CD14-positive monocyte (primary cell): ENCODE measurements at regions not wholly inside any gene's neighbourhood (a gene's known extent, or its start where the extent isn't known, plus 50 kb on each side); places are given as distances from the start of the nearest gene placed in this dataset.

Experiments used
- DNase-seq, 3 donors: peaks; one replicate each; pipeline ENCODE4 v3.0.0-alpha.2; 2011 to 2022
- H2AFZ ChIP-seq: 2 replicates; pipeline ENCODE4 v1.6.0; 2012; ENCODE audit warnings: mild to moderate bottlenecking, low read depth, low read length, inconsistent platforms; ENCODE audit not compliant: insufficient read depth, poor library complexity, severe bottlenecking
- H3K27ac ChIP-seq, 2 donors: 1 replicate in 1 of 2; 2 replicates in 1 of 2; pipeline ENCODE4 v1.5.1; 2012 to 2013; ENCODE audit warnings: low read length in 2 of 2, control low read depth in 1 of 2, inconsistent platforms in 1 of 2, low read depth in 1 of 2, mild to moderate bottlenecking in 1 of 2
- H3K27me3 ChIP-seq, 2 donors: one replicate each; pipeline versions ENCODE4 v1.6.0 to v1.6.1; 2011 to 2013; ENCODE audit warnings: low read length in 2 of 2; ENCODE audit not compliant: control insufficient read depth in 2 of 2, insufficient read depth in 2 of 2
- H3K36me3 ChIP-seq, 2 donors: replicated peaks in 1 of 2; 1 replicate in 1 of 2; 2 replicates in 1 of 2; pipeline versions ENCODE4 v1.5.1 to v1.6.1; 2012 to 2013; ENCODE audit warnings: low read length in 2 of 2, control low read depth in 1 of 2, inconsistent platforms in 1 of 2, mild to moderate bottlenecking in 1 of 2; ENCODE audit not compliant: insufficient read depth in 2 of 2, control insufficient read depth in 1 of 2
- H3K4me1 ChIP-seq, 2 donors: 1 replicate in 1 of 2; 2 replicates in 1 of 2; pipeline versions ENCODE4 v1.5.1 to v1.6.1; 2012 to 2013; ENCODE audit warnings: low read length in 2 of 2, control low read depth in 1 of 2, inconsistent platforms in 1 of 2, mild to moderate bottlenecking in 1 of 2, moderate library complexity in 1 of 2; ENCODE audit not compliant: insufficient read depth in 2 of 2, control insufficient read depth in 1 of 2
- H3K4me2 ChIP-seq: replicated peaks from 2 replicates; pipeline ENCODE3; 2012; ENCODE audit warnings: low read length, moderate library complexity, mild to moderate bottlenecking; ENCODE audit not compliant: poor library complexity, severe bottlenecking; ENCODE audit errors: extremely low read depth
- H3K4me3 ChIP-seq, 3 experiments: fragments of 200-600 bp in 1 of 3; sonication (generic) in 1 of 3; replicated peaks in 1 of 3; 1 replicate in 2 of 3; 2 replicates in 1 of 3; pipeline ENCODE4 v1.5.1; 2011 to 2013; ENCODE audit warnings: low read length in 3 of 3, mild to moderate bottlenecking in 3 of 3, control low read depth in 2 of 3, low read depth in 2 of 3, inconsistent platforms in 1 of 3, moderate library complexity in 1 of 3
- H3K79me2 ChIP-seq: 2 replicates; pipeline ENCODE4 v1.6.0; 2012; ENCODE audit warnings: mild to moderate bottlenecking, control low read depth, inconsistent platforms, low read length, moderate library complexity; ENCODE audit not compliant: insufficient read depth
- H3K9ac ChIP-seq: 2 replicates; pipeline ENCODE4 v1.6.0; 2017; ENCODE audit warnings: low read length, mild to moderate bottlenecking; ENCODE audit not compliant: insufficient read depth, poor library complexity, severe bottlenecking
- H3K9me3 ChIP-seq, 2 donors: replicated peaks in 1 of 2; 1 replicate in 1 of 2; 2 replicates in 1 of 2; pipeline versions ENCODE4 v1.5.1 to v1.6.1; 2012 to 2013; ENCODE audit warnings: low read length in 2 of 2, control low read depth in 1 of 2; ENCODE audit not compliant: control insufficient read depth in 1 of 2, insufficient read depth in 1 of 2
- H4K20me1 ChIP-seq: 2 replicates; pipeline ENCODE4 v1.6.0; 2012; ENCODE audit warnings: mild to moderate bottlenecking, low read length, control low read depth, moderate library complexity; ENCODE audit not compliant: insufficient read depth
- H3K27ac Mint-ChIP-seq, 7 donors: one replicate each; pipeline ENCODE4 v1.8.0; 2020; ENCODE audit warnings: mild to moderate bottlenecking in 7 of 7, mixed read lengths in 7 of 7, moderate library complexity in 6 of 7, inconsistent platforms in 2 of 7
- H3K27me3 Mint-ChIP-seq, 3 donors: one replicate each; pipeline ENCODE4 v1.8.0; 2021 to 2022; ENCODE audit warnings: low read depth in 3 of 3, mild to moderate bottlenecking in 3 of 3, mixed read lengths in 3 of 3, moderate library complexity in 3 of 3, inconsistent platforms in 1 of 3
- H3K36me3 Mint-ChIP-seq, 2 donors: one replicate each; pipeline ENCODE4 v1.8.0; 2020; ENCODE audit warnings: mixed read lengths in 2 of 2, inconsistent platforms in 1 of 2, mild to moderate bottlenecking in 1 of 2
- H3K4me1 Mint-ChIP-seq: one replicate; pipeline ENCODE4 v1.8.0; 2020; ENCODE audit warnings: mild to moderate bottlenecking, mixed read lengths
- H3K4me3 Mint-ChIP-seq, 2 donors: one replicate each; pipeline ENCODE4 v1.8.0; 2020; ENCODE audit warnings: mild to moderate bottlenecking in 2 of 2, mixed read lengths in 2 of 2, moderate library complexity in 1 of 2
- H3K9me3 Mint-ChIP-seq, 7 donors: one replicate each; pipeline ENCODE4 v1.8.0; 2020 to 2022; ENCODE audit warnings: mixed read lengths in 7 of 7, mild to moderate bottlenecking in 6 of 7, moderate library complexity in 6 of 7, inconsistent platforms in 2 of 7
- WGBS: methylation state at CpG from one replicate; pipeline ENCODE4 v1.1.5; 2013; ENCODE audit warnings: missing lambda C conversion rate; ENCODE audit not compliant: insufficient coverage; 5-methylcytosine and 5-hydroxymethylcytosine counted together
- intact Hi-C, 2 donors: fragments of 100-400 bp; cut with micrococcal nuclease; formaldehyde crosslinking; loops; one replicate each; pipeline versions ENCODE4 v1.15.0 to v1.15.1; 2023
- TF ChIP-seq, protein P1 (sequence below): fragments of 200-600 bp; IDR thresholded peaks from one replicate; pipeline ENCODE4 v1.8.0; 2022; ENCODE audit warnings: antibody characterized with exemption, mild to moderate bottlenecking

DNA sequence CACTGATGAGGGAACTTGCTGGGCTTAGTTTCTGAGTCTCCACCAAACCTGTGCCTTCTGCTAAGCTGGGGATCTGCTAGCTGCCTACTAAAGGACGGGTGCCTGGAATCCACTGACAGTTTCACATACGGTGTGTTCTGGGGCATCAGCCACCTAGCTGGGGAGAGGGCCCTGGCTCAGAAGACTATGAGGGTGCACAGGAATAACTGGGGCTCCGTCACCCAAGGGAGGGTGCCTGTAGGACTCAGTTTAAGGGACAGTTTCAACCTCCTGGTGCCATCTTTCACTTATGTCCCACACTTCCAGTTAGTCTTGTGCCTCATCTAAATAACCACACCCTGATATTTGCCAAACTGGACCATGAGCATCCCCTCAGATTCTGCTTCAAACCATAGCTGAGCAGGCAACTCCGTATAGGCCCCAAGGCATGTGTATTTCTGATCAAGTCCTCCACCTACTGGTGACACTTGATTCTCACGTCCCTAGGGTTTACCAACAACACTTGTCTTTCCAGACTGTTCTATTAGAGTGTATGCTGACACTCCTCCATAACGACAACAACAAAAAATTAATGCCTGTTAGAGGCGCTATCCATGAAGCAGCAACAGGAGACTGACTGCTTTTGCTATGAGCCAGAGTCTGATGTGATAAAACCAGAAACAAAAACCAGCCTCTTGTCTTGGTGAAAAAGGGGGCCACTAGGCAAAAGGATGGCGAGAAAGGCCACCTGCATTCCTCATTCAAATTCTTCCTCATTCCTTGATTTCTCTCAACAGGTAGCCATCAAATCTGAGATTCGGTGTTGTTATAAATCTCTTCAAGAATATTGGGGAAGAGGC is 55.0 kb upstream of the PAXBP1 start:
- Histone ChIP-seq H3K9me3 (no peaks in the 10 kb centered on the region), H3K9ac (no peak overlapping the region), H3K36me3 (no peaks in the 10 kb centered on the region), H3K4me1 (no peaks in the 10 kb centered on the region), H3K27ac (no peak overlapping the region), H3K4me2 (no peak overlapping the region), H3K27me3 (no peaks in the 10 kb centered on the region), H3K79me2 (no peaks in the 10 kb centered on the region), H3K4me3 (no peak overlapping the region), H4K20me1 (no peaks in the 10 kb centered on the region), H2AFZ (no peak overlapping the region)
- WGBS = 54% methylated on average over 6 of the region's 9 CpGs
- Mint-ChIP-seq H3K4me3 (no peak overlapping the region), H3K27ac (peak overlapping the region in 1 of 7 donors; percentile 13), H3K9me3 (peaks cover 0 to 2% (median 0%) of the 10 kb centered on the region in 7 donors), H3K27me3 (peaks cover 0 to 8% (median 4%) of the 10 kb centered on the region in 3 donors), H3K4me1 (no peaks in the 10 kb centered on the region), H3K36me3 (no peaks in the 10 kb centered on the region)
- peak; percentile 7 to 26 (median 21) for DNase-seq
- intact Hi-C loops = loop anchor here in 1 of 2 donors (5.0 kb wide), 1 partner anchor 526 kb away; no protein-coding TSS in a partner anchor
- TF ChIP-seq, protein P1, sequence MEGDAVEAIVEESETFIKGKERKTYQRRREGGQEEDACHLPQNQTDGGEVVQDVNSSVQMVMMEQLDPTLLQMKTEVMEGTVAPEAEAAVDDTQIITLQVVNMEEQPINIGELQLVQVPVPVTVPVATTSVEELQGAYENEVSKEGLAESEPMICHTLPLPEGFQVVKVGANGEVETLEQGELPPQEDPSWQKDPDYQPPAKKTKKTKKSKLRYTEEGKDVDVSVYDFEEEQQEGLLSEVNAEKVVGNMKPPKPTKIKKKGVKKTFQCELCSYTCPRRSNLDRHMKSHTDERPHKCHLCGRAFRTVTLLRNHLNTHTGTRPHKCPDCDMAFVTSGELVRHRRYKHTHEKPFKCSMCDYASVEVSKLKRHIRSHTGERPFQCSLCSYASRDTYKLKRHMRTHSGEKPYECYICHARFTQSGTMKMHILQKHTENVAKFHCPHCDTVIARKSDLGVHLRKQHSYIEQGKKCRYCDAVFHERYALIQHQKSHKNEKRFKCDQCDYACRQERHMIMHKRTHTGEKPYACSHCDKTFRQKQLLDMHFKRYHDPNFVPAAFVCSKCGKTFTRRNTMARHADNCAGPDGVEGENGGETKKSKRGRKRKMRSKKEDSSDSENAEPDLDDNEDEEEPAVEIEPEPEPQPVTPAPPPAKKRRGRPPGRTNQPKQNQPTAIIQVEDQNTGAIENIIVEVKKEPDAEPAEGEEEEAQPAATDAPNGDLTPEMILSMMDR = peak; percentile 62

DNA sequence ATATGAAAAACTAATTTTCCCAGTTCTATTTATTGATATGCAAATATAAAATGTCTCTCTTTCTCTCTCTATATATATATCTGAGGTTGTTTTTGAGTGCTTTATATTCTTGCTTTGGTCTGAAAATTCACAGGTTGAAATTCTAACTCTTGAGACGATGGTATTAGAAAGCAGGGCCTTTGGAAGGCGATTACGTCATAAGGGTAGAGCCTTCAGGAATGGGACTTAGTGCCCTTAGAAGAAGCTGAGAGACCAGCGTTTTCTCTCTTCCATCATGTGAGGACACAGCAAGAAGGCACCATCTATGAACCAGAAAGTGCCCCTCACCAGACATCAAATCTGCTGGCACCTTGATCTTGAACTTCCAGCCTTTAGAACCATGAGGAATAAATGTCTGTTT is 57.4 kb upstream of the PAXBP1 start:
- Mint-ChIP-seq H3K27me3 (peaks cover 1 to 8% (median 2%) of the 10 kb centered on the region in 3 donors), H3K27ac (no peak overlapping the region), H3K4me1 (peaks cover 3% of the 10 kb centered on the region), H3K4me3 (no peak overlapping the region), H3K36me3 (no peaks in the 10 kb centered on the region), H3K9me3 (peaks cover 0 to 2% (median 0%) of the 10 kb centered on the region in 7 donors)
- no peaks in the 10 kb centered on the region for H3K27me3 ChIP-seq
- H3K36me3 ChIP-seq = no peaks in the 10 kb centered on the region
- no peak overlapping the region for H3K4me3 ChIP-seq
- no peaks in the 10 kb centered on the region for H4K20me1 ChIP-seq
- intact Hi-C loops = loop anchor here in 1 of 2 donors (5.0 kb wide), 1 partner anchor 523 kb away; no protein-coding TSS in a partner anchor
- 100% methylated on average over 3 of the region's 4 CpGs for WGBS
- H3K4me2 ChIP-seq = no peak overlapping the region
- no peak overlapping the region for H3K27ac ChIP-seq
- H2AFZ ChIP-seq = no peak overlapping the region
- H3K9ac ChIP-seq = no peak overlapping the region
- no peaks in the 10 kb centered on the region for H3K79me2 ChIP-seq
- DNase-seq = no peak
- no peaks in the 10 kb centered on the region for H3K4me1 ChIP-seq
- TF ChIP-seq, protein P1 = no peak
- H3K9me3 ChIP-seq = no peaks in the 10 kb centered on the region
